HEK293 (cell line): ENCODE measurements at regions not wholly inside any gene's neighbourhood (a gene's known extent, or its start where the extent isn't known, plus 50 kb on each side); places are given as distances from the start of the nearest gene placed in this dataset.

Experiments
- CTCF ChIA-PET: fragments of 350-600 bp; formaldehyde crosslinking; extraction: SDS; loops from one replicate; lab custom pipeline; 2021; ENCODE audit warnings: antibody characterized with exemption; lab: Yijun Ruan, JAX
- POLR2A ChIA-PET: fragments of 300-600 bp; formaldehyde crosslinking; extraction: SDS; loops from one replicate; lab custom pipeline; 2020; ENCODE audit warnings: antibody characterized with exemption, inconsistent platforms; lab: Yijun Ruan, JAX
- H3K27ac ChIP-seq: fragments of 200-500 bp; sonication (Bioruptor generic); 2 replicates; pipeline ENCODE4 v1.5.1; 2014; ENCODE audit warnings: low read depth, low read length, control low read depth, inconsistent platforms; ENCODE audit errors: extremely low read depth
- H3K36me3 ChIP-seq, 2 experiments: fragments of 200-500 bp in 1 of 2; sonication (Bioruptor generic) in 1 of 2; 1 replicate in 1 of 2; 2 replicates in 1 of 2; pipeline ENCODE4 v1.5.1; 2014 to 2017; ENCODE audit warnings: inconsistent platforms in 2 of 2, low read length in 2 of 2; ENCODE audit not compliant: control insufficient read depth in 2 of 2, insufficient read depth in 1 of 2
- H3K4me1 ChIP-seq: fragments of 200-500 bp; sonication (Bioruptor generic); 2 replicates; pipeline ENCODE4 v1.5.1; 2014; ENCODE audit warnings: mild to moderate bottlenecking, low read length, inconsistent platforms; ENCODE audit not compliant: control insufficient read depth, insufficient read depth
- H3K4me3 ChIP-seq: 2 replicates; pipeline ENCODE4 v1.5.1; 2011; ENCODE audit warnings: low read depth, mild to moderate bottlenecking, control low read depth, low read length, moderate library complexity
- H3K9me3 ChIP-seq: fragments of 200-500 bp; sonication (Bioruptor generic); 2 replicates; pipeline ENCODE4 v1.5.1; 2014; ENCODE audit warnings: low read depth, low read length, inconsistent platforms; ENCODE audit not compliant: control insufficient read depth, insufficient read depth
- ATF2 ChIP-seq: fragments of 450-650 bp; formaldehyde crosslinking; IDR thresholded peaks from 2 replicates; pipeline ENCODE4 v1.5.1; 2016; ENCODE audit warnings: missing biosample characterization, missing genetic modification characterization, low read depth
- CTCF ChIP-seq: fragments of 450-650 bp; formaldehyde crosslinking; IDR thresholded peaks from 2 replicates; pipeline ENCODE4 v1.5.1; 2016; ENCODE audit warnings: missing biosample characterization, missing genetic modification characterization
- HIC1 ChIP-seq: fragments of 450-650 bp; formaldehyde crosslinking; IDR thresholded peaks from 2 replicates; pipeline ENCODE4 v1.5.1; 2016; ENCODE audit warnings: missing biosample characterization, missing genetic modification characterization
- HOXD13 ChIP-seq: sonication (generic); formaldehyde crosslinking; IDR thresholded peaks from 2 replicates; pipeline ENCODE4 v1.8.0; 2022; ENCODE audit warnings: missing genetic modification reagents, borderline replicate concordance
- SCRT2 ChIP-seq: fragments of 450-650 bp; formaldehyde crosslinking; IDR thresholded peaks from 2 replicates; pipeline ENCODE4 v1.5.1; 2016; ENCODE audit warnings: missing biosample characterization, missing genetic modification characterization
- ZFP37 ChIP-seq: fragments of 450-650 bp; formaldehyde crosslinking; IDR thresholded peaks from 2 replicates; pipeline ENCODE4 v1.5.1; 2016; ENCODE audit warnings: missing biosample characterization, missing genetic modification characterization
- ZNF112 ChIP-seq: fragments of 450-650 bp; formaldehyde crosslinking; IDR thresholded peaks from 2 replicates; pipeline ENCODE4 v1.5.0; 2017; ENCODE audit warnings: missing biosample characterization, missing genetic modification characterization
- ZNF121 ChIP-seq: fragments of 450-650 bp; formaldehyde crosslinking; IDR thresholded peaks from 2 replicates; pipeline ENCODE4 v1.5.1; 2016; ENCODE audit warnings: missing biosample characterization, missing genetic modification characterization
- ZNF133 ChIP-seq: fragments of 450-650 bp; formaldehyde crosslinking; IDR thresholded peaks from 2 replicates; pipeline ENCODE4 v1.5.1; 2016; ENCODE audit warnings: missing biosample characterization, missing genetic modification characterization
- ZNF140 ChIP-seq: fragments of 450-650 bp; formaldehyde crosslinking; IDR thresholded peaks from 2 replicates; pipeline ENCODE4 v1.5.1; 2016; ENCODE audit warnings: missing biosample characterization, missing genetic modification characterization
- ZNF175 ChIP-seq: fragments of 450-650 bp; formaldehyde crosslinking; IDR thresholded peaks from 2 replicates; pipeline ENCODE4 v1.5.1; 2016; ENCODE audit warnings: missing biosample characterization, missing genetic modification characterization
- ZNF19 ChIP-seq: fragments of 450-650 bp; formaldehyde crosslinking; IDR thresholded peaks from 2 replicates; pipeline ENCODE4; 2016; ENCODE audit warnings: missing biosample characterization, missing genetic modification characterization, low read depth
- ZNF202 ChIP-seq: fragments of 450-650 bp; formaldehyde crosslinking; IDR thresholded peaks from 2 replicates; pipeline ENCODE4 v1.5.1; 2016; ENCODE audit warnings: missing biosample characterization, missing genetic modification characterization, borderline replicate concordance
- ZNF214 ChIP-seq: fragments of 450-650 bp; formaldehyde crosslinking; IDR thresholded peaks from 2 replicates; pipeline ENCODE4 v1.5.1; 2017; ENCODE audit warnings: missing biosample characterization, mild to moderate bottlenecking, missing genetic modification characterization, borderline replicate concordance
- ZNF239 ChIP-seq: fragments of 450-650 bp; formaldehyde crosslinking; IDR thresholded peaks from 2 replicates; pipeline ENCODE4 v1.5.1; 2016; ENCODE audit warnings: missing biosample characterization, missing genetic modification characterization
- ZNF274 ChIP-seq, 2 experiments: fragments of 200-500 bp in 1 of 2; fragments of 450-650 bp in 1 of 2; sonication (Bioruptor generic) in 1 of 2; formaldehyde crosslinking in 1 of 2; IDR thresholded peaks; 2 replicates each; pipeline versions ENCODE4 v1.5.1 to v1.6.1; 2014 to 2016; ENCODE audit warnings: borderline replicate concordance in 1 of 2, inconsistent platforms in 1 of 2, low read length in 1 of 2, missing biosample characterization in 1 of 2, missing genetic modification characterization in 1 of 2
- ZNF473 ChIP-seq: fragments of 450-650 bp; formaldehyde crosslinking; IDR thresholded peaks from 2 replicates; pipeline ENCODE4 v1.5.1; 2017; ENCODE audit warnings: missing biosample characterization, missing genetic modification characterization
- ZNF529 ChIP-seq: fragments of 450-650 bp; formaldehyde crosslinking; IDR thresholded peaks from 2 replicates; pipeline ENCODE4 v1.5.1; 2017; ENCODE audit warnings: missing genetic modification characterization, missing biosample characterization; ENCODE audit not compliant: insufficient replicate concordance
- ZNF645 ChIP-seq: fragments of 450-650 bp; formaldehyde crosslinking; IDR thresholded peaks from 2 replicates; pipeline ENCODE4; 2016; ENCODE audit warnings: missing biosample characterization, missing genetic modification characterization
- ZNF660 ChIP-seq: fragments of 450-650 bp; IDR thresholded peaks from 2 replicates; pipeline ENCODE4 v1.5.1; 2018; ENCODE audit warnings: missing biosample characterization, mild to moderate bottlenecking, missing genetic modification characterization
- ZNF664 ChIP-seq: fragments of 450-650 bp; formaldehyde crosslinking; IDR thresholded peaks from 2 replicates; pipeline ENCODE4 v1.5.1; 2016; ENCODE audit warnings: missing biosample characterization, missing genetic modification characterization
- ZNF777 ChIP-seq: fragments of 450-650 bp; formaldehyde crosslinking; IDR thresholded peaks from 2 replicates; pipeline ENCODE4 v1.5.1; 2017; ENCODE audit warnings: missing biosample characterization, missing genetic modification characterization, borderline replicate concordance
- ZSCAN16 ChIP-seq: fragments of 450-650 bp; formaldehyde crosslinking; IDR thresholded peaks from 2 replicates; pipeline ENCODE4 v1.5.1; 2016; ENCODE audit warnings: missing biosample characterization, missing genetic modification characterization

- H3K36me3 ChIP-seq: no peaks in the 10 kb centered on the region
- CTCF ChIA-PET: interaction anchor here (0.6 to 1.6 kb wide), 5 partner anchors 13 to 425 kb away, joined by 3 to 5 read pairs (median 4); no protein-coding TSS in a partner anchor
- TF ChIP-seq CTCF (peak; percentile 25; the same call in 1 of the 2 replicates), ZNF660 (tag by site-specific recombination) (0 out of 2 replicates have a peak, but pooled peaks have one; percentile 12), ZNF664 (tag by site-specific recombination) (no peak), ZNF140 (no peak)
Measured at GRCh38 chr5:8184455-8185063, 315.6 kb downstream of the MTRR start.

GRCh38 chr5:8185852-8186251 lies 316.9 kb downstream of the MTRR start:
- H3K36me3 ChIP-seq: no peaks in the 10 kb centered on the region
- ChIA-PET POLR2A (no interaction called here), CTCF (interaction anchor here (1.6 kb wide), 1 partner anchor 11 kb away, joined by 4 read pairs; no protein-coding TSS in a partner anchor)
- H3K9me3 ChIP-seq: no peaks in the 10 kb centered on the region
- no peak overlapping the region for H3K4me3 ChIP-seq
- H3K4me1 ChIP-seq: no peaks in the 10 kb centered on the region
- no peak overlapping the region for H3K27ac ChIP-seq
- TF ChIP-seq ZNF112 (tag by site-specific recombination) (no peak), ZNF274 (IDR thresholded peaks at IDR 0.05; ENCODE audit: low read length) (no peak), ZNF274 (tag by site-specific recombination; IDR thresholded peaks at IDR 0.05; ENCODE audit: borderline replicate concordance) (no peak)

More at GRCh38 chr5:8184455-8185063, 315.6 kb downstream of the MTRR start:
- no peak overlapping the region for H3K4me3 ChIP-seq
- POLR2A ChIA-PET: no interaction called here
- no peak overlapping the region for H3K27ac ChIP-seq
- no peaks in the 10 kb centered on the region for H3K9me3 ChIP-seq
- no peaks in the 10 kb centered on the region for H3K4me1 ChIP-seq

GRCh38 chr5:8188874-8189565 lies 320.1 kb downstream of the MTRR start:
- CTCF ChIA-PET: interaction anchor here (0.7 kb wide), 1 partner anchor 8 kb away, joined by 3 read pairs; no protein-coding TSS in a partner anchor

More at GRCh38 chr5:8188874-8189565, 320.1 kb downstream of the MTRR start:
- no peak overlapping the region for H3K4me3 ChIP-seq
- no peaks in the 10 kb centered on the region for H3K9me3 ChIP-seq
- TF ChIP-seq ZNF175 (tag by site-specific recombination) (no peak), HIC1 (tag by site-specific recombination) (no peak), ZNF140 (no peak), ZNF645 (tag by site-specific recombination) (no peak), HOXD13 (CRISPR knock-in tag) (no peak), ZNF202 (no peak), ATF2 (tag by site-specific recombination) (no peak), ZNF777 (no peak), ZNF529 (tag by site-specific recombination) (no peak), ZNF473 (tag by site-specific recombination) (no peak), ZNF121 (tag by site-specific recombination) (no peak), ZSCAN16 (tag by site-specific recombination) (no peak), ZNF19 (no peak), ZNF239 (no peak), ZNF133 (tag by site-specific recombination) (no peak), SCRT2 (tag by site-specific recombination) (no peak), ZFP37 (tag by site-specific recombination) (no peak), ZNF214 (tag by site-specific recombination) (no peak)
- H3K36me3 ChIP-seq: no peaks in the 10 kb centered on the region
- POLR2A ChIA-PET: no interaction called here
- no peaks in the 10 kb centered on the region for H3K4me1 ChIP-seq
- H3K27ac ChIP-seq: no peak overlapping the region
